ENCODE measurements at regions not wholly inside any gene's neighbourhood (a gene's known extent, or its start where the extent isn't known, plus 50 kb on each side); places are given as distances from the start of the nearest gene placed in this dataset.

GRCh38 chr16:47925811-47926460, 229.9 kb downstream of the ABCC12 start (continued):
- no peak for TF ChIP-seq KDM4A (IDR thresholded peaks at IDR 0.05; ENCODE audit: low read depth, low read length, severe bottlenecking)
- no peak for TF ChIP-seq TAF1 (IDR thresholded peaks at IDR 0.05; ENCODE audit: low read depth, low read length)
